ENCODE measurements at regions not wholly inside any gene's neighbourhood (a gene's known extent, or its start where the extent isn't known, plus 50 kb on each side); places are given as distances from the start of the nearest gene placed in this dataset.

GRCh38 chr9:85405566-85405950 is 336.2 kb downstream of the AGTPBP1 start:
- Histone ChIP-seq H3K9ac (ENCODE audit: insufficient read depth, low read length, poor library complexity, severe bottlenecking) (no peak overlapping the region), H4K20me1 (ENCODE audit: insufficient read depth, low read length) (no peaks in the 10 kb centered on the region), H3K27me3 (ENCODE audit: control insufficient read depth in 2 of 2, insufficient read depth in 2 of 2, low read length in 2 of 2) (no peaks in the 10 kb centered on the region), H2AFZ (ENCODE audit: insufficient read depth, low read depth, low read length, poor library complexity, severe bottlenecking) (no peak overlapping the region), H3K36me3 (replicated peaks in 1 of 2; ENCODE audit: control insufficient read depth in 1 of 2, insufficient read depth in 2 of 2, low read length in 2 of 2) (no peaks in the 10 kb centered on the region), H3K27ac (ENCODE audit: low read depth in 1 of 2, low read length in 2 of 2) (no peak overlapping the region), H3K4me2 (replicated peaks; ENCODE audit: extremely low read depth, low read length, poor library complexity, severe bottlenecking) (no peak overlapping the region), H3K79me2 (ENCODE audit: insufficient read depth, low read length) (no peaks in the 10 kb centered on the region), H3K9me3 (replicated peaks in 1 of 2; ENCODE audit: control insufficient read depth in 1 of 2, insufficient read depth in 1 of 2, low read length in 2 of 2) (no peaks in the 10 kb centered on the region), H3K4me3 (replicated peaks in 1 of 3; ENCODE audit: low read depth in 2 of 3, low read length in 3 of 3) (no peak overlapping the region), H3K4me1 (ENCODE audit: control insufficient read depth in 1 of 2, insufficient read depth in 2 of 2, low read length in 2 of 2) (no peaks in the 10 kb centered on the region)
- no peak overlapping the region for H3K27ac Mint-ChIP-seq
- WGBS (ENCODE audit: insufficient coverage), result 86% methylated on average over 4 of the region's 6 CpGs
- no peak for TF ChIP-seq CTCF (IDR thresholded peaks at IDR 0.05)
- intact Hi-C loops (cut with micrococcal nuclease), result no loop called here
- H3K9me3 Mint-ChIP-seq, result peaks cover 0 to 5% (median 0%) of the 10 kb centered on the region in 7 donors
- no peaks in the 10 kb centered on the region for H3K4me1 Mint-ChIP-seq
- H3K27me3 Mint-ChIP-seq (ENCODE audit: low read depth in 3 of 3), result peaks cover 2 to 3% (median 2%) of the 10 kb centered on the region in 3 donors
- no peaks in the 10 kb centered on the region for H3K36me3 Mint-ChIP-seq
- DNase-seq, result no peak
- H3K4me3 Mint-ChIP-seq, result no peak overlapping the region

GRCh38 chr9:85404911-85405565 is 336.7 kb downstream of the AGTPBP1 start:
- no peak for DNase-seq
- no peak overlapping the region for H3K4me3 Mint-ChIP-seq

More at GRCh38 chr9:85404911-85405565, 336.7 kb downstream of the AGTPBP1 start:
- H3K9me3 ChIP-seq (replicated peaks in 1 of 2; ENCODE audit: control insufficient read depth in 1 of 2, insufficient read depth in 1 of 2, low read length in 2 of 2), result no peaks in the 10 kb centered on the region
- intact Hi-C loops (cut with micrococcal nuclease), result no loop called here
- no peak overlapping the region for H3K4me2 ChIP-seq (replicated peaks; ENCODE audit: extremely low read depth, low read length, poor library complexity, severe bottlenecking)
- Mint-ChIP-seq H3K36me3 (no peaks in the 10 kb centered on the region), H3K27ac (no peak overlapping the region), H3K27me3 (ENCODE audit: low read depth in 3 of 3) (peaks cover 2 to 3% (median 2%) of the 10 kb centered on the region in 3 donors), H3K9me3 (peaks cover 0 to 4% (median 0%) of the 10 kb centered on the region in 7 donors), H3K4me1 (no peaks in the 10 kb centered on the region)
- no peaks in the 10 kb centered on the region for H3K27me3 ChIP-seq (ENCODE audit: control insufficient read depth in 2 of 2, insufficient read depth in 2 of 2, low read length in 2 of 2)
- no peak overlapping the region for H3K27ac ChIP-seq (ENCODE audit: low read depth in 1 of 2, low read length in 2 of 2)
- H3K4me3 ChIP-seq (replicated peaks in 1 of 3; ENCODE audit: low read depth in 2 of 3, low read length in 3 of 3), result no peak overlapping the region
- no CpG with 5 or more reads among the region's 3 CpGs for WGBS (ENCODE audit: insufficient coverage)
- no peaks in the 10 kb centered on the region for H4K20me1 ChIP-seq (ENCODE audit: insufficient read depth, low read length)
- no peaks in the 10 kb centered on the region for H3K36me3 ChIP-seq (replicated peaks in 1 of 2; ENCODE audit: control insufficient read depth in 1 of 2, insufficient read depth in 2 of 2, low read length in 2 of 2)
- no peak for TF ChIP-seq CTCF (IDR thresholded peaks at IDR 0.05)
- H3K79me2 ChIP-seq (ENCODE audit: insufficient read depth, low read length), result no peaks in the 10 kb centered on the region
- H2AFZ ChIP-seq (ENCODE audit: insufficient read depth, low read depth, low read length, poor library complexity, severe bottlenecking), result no peak overlapping the region
- H3K9ac ChIP-seq (ENCODE audit: insufficient read depth, low read length, poor library complexity, severe bottlenecking), result no peak overlapping the region
- no peaks in the 10 kb centered on the region for H3K4me1 ChIP-seq (ENCODE audit: control insufficient read depth in 1 of 2, insufficient read depth in 2 of 2, low read length in 2 of 2)

Data from CD14-positive monocyte (primary cell).